HG03571 (cell line): ENCODE measurements at regions not wholly inside any gene's neighbourhood (a gene's known extent, or its start where the extent isn't known, plus 50 kb on each side); places are given as distances from the start of the nearest gene placed in this dataset.

Experiments
- ATAC-seq: cut with Tn5 transposase; IDR thresholded peaks from one replicate; pipeline ENCODE4 v1.9.1; 2021; ENCODE audit not compliant: unreplicated experiment

GRCh38 chr16:85971902-85972638 is 73.1 kb downstream of the IRF8 start:
- no peak for ATAC-seq

DNA sequence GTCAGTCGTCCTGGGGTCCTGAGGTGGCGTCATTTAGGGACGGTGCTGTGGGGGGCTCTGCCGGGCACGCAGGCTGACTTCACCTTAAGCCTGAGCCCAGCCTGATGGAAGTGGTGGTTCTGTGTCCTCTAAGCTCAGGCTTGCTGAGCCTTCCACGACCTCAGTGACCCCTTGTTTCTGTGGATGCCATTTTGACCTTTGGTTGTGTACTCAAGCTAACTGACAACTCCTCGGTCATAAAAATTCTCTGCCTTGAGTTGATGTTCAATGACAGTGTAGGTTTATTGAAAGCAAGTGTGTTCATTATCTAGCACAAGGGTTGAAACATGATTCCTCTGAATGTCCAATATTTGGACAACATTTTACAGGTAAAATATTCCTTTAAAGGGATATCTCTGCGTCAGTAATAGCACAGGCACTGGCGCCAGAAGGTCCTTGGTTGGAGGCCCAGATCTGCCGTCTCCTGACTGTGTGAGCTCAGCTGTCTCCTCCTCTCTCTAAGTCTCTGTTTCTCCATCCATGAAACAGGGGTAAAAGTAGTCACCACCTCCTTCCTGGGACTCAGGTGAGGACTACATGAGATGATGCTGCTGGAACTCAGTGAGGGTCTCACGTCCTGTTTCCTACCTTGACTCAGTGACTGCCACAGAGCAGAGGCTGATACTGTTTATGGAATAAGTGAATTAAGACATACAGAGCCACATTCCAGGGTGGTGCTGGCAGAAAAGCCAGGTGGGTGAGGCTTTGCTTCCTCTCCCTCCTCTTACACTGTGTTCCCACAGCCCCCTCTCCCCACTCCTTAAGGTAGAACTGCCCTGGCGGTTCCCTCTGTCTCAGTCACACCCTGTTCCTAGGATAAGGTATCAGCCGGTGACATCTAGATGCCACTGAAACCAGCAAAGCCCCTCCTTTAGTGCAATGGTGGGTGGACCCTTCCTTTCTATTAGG is 75.7 kb downstream of the IRF8 start:
- ATAC-seq = no peak

GRCh38 chr16:85975451-85975981 is 76.6 kb downstream of the IRF8 start:
- ATAC-seq = no peak

GRCh38 chr16:85978291-85978775 is 79.4 kb downstream of the IRF8 start:
- ATAC-seq = no peak

DNA sequence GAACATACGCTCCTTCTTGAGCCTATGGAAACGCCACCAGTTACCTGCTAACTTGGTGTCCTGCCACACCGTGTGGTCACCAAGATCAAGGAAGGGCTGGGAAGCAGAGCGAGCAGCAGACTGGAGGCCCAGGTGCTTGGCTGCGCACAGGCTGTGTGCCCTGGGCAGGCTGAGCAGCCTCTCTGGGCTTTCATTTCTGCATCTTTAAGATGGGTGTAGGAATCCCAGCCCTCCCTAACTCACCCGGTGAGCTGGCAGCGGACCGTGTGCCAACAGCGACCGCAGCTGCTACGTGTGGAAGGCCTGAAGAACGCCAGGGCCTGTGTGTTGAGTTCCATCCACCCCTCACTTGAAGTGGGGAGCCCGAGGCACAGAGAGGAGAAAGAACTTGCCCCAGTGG is 80.0 kb downstream of the IRF8 start:
- no peak for ATAC-seq

GRCh38 chr16:85979605-85980004 is 80.6 kb downstream of the IRF8 start:
- no peak for ATAC-seq

- no peak for ATAC-seq
Measured at GRCh38 chr16:85980686-85981085, 81.7 kb downstream of the IRF8 start.

- ATAC-seq = no peak
Measured at GRCh38 chr16:85981826-85982562, 83.0 kb downstream of the IRF8 start.

DNA sequence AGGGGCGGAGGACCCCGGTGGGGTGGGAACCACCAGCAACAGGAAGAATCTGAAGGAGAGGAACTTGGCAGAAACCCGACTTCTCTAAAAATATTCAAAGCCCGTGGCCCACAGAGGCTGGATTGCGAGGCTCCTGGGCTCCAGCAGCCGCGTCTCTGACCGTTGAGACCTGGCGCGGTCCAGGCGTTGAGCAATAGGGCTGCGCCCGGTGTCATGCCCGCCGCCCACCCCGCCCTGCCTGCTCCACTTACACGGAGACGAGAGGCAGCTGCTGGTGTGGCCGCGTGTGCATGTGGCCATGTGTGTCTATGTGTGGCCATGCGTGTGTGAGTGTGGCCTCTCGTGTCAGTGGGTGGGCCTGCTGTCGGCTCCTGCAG is 83.6 kb downstream of the IRF8 start:
- no peak for ATAC-seq

DNA sequence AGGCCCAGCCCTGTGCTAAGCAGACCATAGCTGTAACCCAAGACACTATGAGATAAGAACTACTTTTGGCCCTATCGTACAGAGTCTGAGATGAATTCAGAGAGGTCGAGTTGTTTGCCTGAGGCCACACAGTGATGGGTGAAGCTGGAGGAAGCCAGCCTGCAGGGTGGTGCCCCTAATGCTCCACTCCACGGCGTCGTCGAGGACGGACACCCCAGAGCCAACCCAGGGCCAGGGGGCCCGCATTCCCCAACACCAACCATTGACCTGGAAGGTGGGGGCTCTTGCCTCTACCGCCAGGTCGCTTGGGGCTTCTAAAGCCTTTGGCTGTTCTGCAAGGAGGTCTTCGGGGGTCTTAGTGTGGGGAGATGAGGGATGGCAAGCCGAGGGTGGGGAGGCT is 84.1 kb downstream of the IRF8 start:
- no peak for ATAC-seq

DNA sequence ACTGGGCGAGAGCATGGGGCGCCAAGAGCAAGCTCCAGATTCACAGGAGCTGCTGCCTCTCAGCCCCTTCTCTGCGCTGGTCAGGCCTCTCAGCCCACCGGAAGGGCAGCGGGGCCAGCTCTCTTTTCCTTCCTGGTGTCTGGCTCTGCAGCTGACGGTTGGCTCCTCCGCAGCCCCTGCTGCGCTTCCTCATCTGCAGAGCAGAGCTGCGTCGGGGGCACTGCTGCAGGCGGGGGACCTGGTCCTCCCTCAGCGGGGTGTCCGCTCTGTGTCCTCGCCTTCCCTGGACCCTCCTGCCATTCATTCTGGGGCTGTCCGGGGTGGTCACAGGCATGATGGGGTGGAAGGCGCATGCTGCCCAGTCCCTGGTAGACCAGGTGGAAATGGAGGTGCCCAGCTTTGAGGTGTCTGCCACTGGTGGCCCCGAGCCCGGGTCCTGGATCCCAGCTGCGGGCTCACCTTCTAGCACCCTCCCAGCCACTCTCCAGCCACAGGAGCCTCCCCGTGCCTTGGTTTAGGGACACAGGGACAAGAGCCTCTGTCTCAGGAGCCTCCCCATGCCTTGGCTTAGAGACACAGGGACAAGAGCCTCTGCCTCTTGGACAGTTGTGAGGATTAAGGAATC is 84.8 kb downstream of the IRF8 start:
- no peak for ATAC-seq

GRCh38 chr16:85984231-85984880 is 85.4 kb downstream of the IRF8 start:
- ATAC-seq = no peak

DNA sequence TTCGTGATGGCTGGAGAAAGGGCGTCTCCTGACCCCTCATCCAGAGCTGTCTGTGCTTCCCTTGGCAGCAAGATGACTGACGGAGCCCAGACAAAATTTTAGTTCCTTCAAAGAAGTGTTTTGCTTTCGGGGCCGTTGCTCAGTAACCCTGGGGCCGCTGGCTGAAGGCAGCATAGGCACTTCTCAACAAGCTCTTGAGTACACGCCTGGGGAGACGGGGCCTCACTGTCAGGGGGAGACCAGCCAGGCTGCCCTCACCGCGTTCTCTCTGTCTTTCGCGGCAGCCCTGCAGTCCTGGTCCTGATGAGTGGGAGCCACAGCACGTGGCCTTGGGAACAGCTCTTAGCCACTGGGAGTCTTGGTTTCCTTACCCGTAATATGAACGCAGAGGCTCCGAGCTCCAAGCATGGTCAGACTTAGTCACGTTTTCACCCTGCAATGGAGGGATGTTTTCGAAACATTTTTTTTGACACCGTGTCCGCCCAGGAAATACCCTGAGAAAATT is 86.0 kb downstream of the IRF8 start:
- no peak for ATAC-seq

DNA sequence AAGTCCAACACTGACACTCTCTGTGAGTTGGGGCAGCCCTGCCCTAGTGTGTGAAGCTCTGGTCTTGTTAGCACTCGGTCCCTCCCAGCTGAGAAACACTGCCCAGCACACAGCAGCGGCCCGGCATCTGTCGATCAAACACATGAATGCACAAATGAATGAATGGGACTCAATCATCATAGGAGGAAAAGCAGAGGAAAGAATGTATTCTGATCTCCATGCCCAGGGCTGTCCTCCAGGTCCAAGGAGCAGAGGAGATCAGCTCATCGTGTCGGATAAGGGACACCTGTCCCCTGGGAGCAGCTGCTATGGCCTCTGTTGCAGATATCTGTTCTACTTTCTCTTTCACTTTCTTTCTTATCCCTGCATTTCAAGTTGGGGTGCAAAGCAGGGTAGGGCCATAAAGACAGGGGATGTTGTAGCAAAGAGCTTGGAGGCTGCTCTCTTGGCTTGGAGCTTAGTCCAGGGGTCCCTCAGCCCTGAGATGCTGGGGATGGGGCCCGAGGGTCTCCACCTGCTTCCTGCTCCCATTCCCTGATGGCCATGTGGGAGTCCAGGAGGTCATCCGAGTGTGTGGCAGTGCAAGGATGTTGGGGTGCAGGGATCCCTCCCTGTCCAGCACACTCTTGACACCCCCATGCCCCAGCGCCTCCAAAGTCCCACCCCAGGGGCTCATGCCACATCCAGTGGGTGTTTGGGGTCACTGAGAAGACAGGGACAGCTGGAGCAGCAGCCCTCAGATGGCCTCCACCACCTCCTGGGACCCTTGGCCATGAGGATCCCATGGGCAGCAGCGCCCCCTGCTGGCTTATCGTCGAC is 88.2 kb downstream of the IRF8 start:
- ATAC-seq = no peak

DNA sequence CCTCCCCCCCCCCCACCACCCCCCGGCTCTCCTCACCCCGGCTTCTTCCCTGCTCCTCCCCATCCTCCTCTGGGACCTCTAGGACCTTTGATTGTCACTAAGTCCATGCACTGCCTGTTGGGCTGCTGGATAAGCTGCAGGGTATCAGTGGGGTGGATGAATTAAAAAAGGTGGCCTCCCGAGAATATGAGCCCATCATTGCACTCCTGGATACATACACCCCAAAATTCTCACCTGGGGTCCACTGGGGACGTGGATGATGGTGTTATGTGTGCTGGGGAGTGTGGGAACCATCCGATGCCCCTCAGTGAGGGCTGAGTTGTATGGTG is 88.8 kb downstream of the IRF8 start:
- no peak for ATAC-seq

DNA sequence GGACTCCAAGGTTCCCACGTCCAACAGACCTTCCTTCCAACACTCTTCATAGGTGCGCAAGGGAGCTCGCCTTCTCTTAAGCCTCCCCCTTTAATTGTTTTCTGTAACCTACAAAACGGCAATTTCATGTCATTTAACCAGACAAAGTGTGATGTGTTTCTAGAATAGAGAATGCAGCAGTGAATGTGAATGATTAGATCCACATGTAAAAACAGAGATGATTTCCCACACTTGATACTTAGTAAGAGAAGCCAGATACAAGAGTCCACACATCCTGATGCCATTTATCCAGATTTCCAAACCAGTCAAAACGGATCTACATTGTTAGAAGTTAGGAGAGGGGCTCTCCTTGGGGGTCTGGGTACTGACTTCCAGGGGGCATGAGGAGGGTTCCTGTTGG is 89.3 kb downstream of the IRF8 start:
- ATAC-seq = no peak

- ATAC-seq = no peak
Measured at GRCh38 chr16:85988723-85989313, 89.9 kb downstream of the IRF8 start.

- ATAC-seq = no peak
Measured at GRCh38 chr16:85989376-85989775, 90.4 kb downstream of the IRF8 start.
